GM13976 (cell line): ENCODE measurements at regions not wholly inside any gene's neighbourhood (a gene's known extent, or its start where the extent isn't known, plus 50 kb on each side); places are given as distances from the start of the nearest gene placed in this dataset.

Source experiments
- DNase-seq: peaks from one replicate; pipeline ENCODE4 v3.0.0; 2012; ENCODE audit warnings: low spot score
- in situ Hi-C: fragments of 300-500 bp; cut with MboI; formaldehyde crosslinking; loops from one replicate; pipeline ENCODE4 v1.12.0; 2022; ENCODE audit warnings: low sequenced_read_pairs, mixed read lengths, inconsistent platforms; ENCODE audit not compliant: unreplicated experiment
- TF ChIP-seq, protein P1 (sequence below): IDR thresholded peaks from 2 replicates; pipeline ENCODE4 v1.5.1; 2012; ENCODE audit warnings: borderline replicate concordance, mild to moderate bottlenecking; ENCODE audit not compliant: insufficient read depth; ENCODE audit errors: extremely low read depth, missing control alignments, control extremely low read depth

DNA sequence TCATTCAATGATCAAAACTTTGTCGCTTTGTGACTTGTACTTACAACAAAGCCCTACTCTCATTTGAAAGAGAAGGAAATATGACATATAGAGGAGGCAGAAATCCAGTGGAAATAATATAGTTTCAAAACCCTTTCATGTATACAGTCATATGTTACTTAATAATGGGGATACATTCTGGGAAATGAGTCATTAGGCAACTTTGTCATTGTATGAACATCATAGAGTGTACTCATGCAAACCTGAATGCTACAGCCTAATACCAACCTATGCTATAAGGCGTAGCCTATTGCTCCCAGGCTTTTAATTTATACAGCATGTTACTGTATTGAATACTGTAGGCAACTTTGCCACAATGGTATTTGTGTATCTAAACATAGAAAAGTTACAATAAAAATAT is 69.0 kb upstream of the SMC2 start:
- no peak for DNase-seq
- TF ChIP-seq, protein P1, sequence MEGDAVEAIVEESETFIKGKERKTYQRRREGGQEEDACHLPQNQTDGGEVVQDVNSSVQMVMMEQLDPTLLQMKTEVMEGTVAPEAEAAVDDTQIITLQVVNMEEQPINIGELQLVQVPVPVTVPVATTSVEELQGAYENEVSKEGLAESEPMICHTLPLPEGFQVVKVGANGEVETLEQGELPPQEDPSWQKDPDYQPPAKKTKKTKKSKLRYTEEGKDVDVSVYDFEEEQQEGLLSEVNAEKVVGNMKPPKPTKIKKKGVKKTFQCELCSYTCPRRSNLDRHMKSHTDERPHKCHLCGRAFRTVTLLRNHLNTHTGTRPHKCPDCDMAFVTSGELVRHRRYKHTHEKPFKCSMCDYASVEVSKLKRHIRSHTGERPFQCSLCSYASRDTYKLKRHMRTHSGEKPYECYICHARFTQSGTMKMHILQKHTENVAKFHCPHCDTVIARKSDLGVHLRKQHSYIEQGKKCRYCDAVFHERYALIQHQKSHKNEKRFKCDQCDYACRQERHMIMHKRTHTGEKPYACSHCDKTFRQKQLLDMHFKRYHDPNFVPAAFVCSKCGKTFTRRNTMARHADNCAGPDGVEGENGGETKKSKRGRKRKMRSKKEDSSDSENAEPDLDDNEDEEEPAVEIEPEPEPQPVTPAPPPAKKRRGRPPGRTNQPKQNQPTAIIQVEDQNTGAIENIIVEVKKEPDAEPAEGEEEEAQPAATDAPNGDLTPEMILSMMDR: no peak
- in situ Hi-C loops: no loop called here

DNA sequence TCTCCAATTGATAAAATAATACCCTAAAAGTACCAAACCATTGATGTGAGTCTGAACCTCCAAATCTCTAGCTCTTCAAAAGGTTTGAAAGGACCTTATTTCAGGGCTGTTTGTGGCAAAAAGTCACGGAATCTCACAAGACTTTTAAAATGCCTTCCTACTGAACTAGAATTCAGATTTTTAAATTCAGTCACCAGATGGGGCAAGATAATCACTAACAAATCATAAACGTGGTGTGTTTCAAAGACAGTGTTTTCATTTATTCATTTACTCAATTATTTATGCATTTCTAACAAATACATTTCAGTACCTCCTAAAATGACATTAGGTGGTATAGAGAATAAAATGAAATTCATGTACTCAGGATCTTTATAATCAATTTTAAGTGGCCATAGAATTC is 68.2 kb upstream of the SMC2 start:
- no peak for DNase-seq
- in situ Hi-C loops: no loop called here
- TF ChIP-seq, protein P1: no peak

DNA sequence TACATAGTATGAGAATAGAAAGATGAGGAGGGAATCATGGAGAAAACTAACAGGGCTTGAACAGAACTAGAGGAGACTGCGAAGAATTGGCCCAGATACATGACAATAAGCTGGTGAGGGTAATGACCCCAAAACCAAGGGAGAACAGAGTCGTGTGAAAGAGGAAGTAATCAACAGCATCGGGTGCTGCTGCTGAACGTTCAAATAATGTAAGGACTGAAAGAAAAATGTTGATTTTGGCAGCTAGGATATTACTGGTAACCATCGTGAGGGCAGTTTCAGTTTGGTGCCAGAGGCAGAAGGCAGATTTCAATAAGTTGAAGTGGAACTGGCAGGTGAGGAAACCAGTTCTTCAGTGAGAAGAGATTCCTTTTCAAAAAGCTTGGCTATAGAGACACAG is 66.8 kb upstream of the SMC2 start:
- DNase-seq: no peak
- TF ChIP-seq, protein P1: no peak
- in situ Hi-C loops: no loop called here

DNA sequence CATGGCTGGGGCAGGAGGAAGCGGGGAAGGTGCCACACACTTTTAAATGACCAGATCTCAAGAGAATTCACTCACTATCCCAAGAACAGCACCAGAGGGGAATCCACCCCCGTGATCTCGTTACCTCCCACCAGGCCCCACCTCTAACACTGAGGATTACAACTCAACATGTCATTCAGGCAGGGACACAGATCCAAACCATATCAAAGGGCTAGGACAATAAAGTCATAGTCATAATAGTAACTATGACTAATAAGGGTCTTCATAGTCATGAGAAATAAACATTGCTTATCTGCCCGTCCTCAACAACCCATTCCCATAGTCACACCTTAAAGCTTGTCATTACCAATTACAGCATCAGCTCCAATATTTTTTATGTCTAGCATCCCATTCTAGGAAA is 65.3 kb upstream of the SMC2 start:
- TF ChIP-seq, protein P1: no peak
- DNase-seq: no peak
- in situ Hi-C loops: no loop called here
